Heart left ventricle (tissue), 16 donors: ENCODE measurements at regions not wholly inside any gene's neighbourhood (a gene's known extent, or its start where the extent isn't known, plus 50 kb on each side); places are given as distances from the start of the nearest gene placed in this dataset.

Experiments
- ATAC-seq, 4 donors: fragments of 200-7000 bp; cut with Tn5 transposase; one replicate each; pipeline ENCODE4 v1.9.1; 2020 to 2022; ENCODE audit warnings: moderate library complexity in 4 of 4, mild to moderate bottlenecking in 3 of 4, moderate number of reproducible peaks in 1 of 4
- DNase-seq, 5 donors: peaks; one replicate each; pipeline ENCODE4 v3.0.0-alpha.2; 2020
- H3K27ac ChIP-seq, 12 donors: fragments of 200-600 bp; sonication (generic) in 4 of 12; one replicate each; pipeline versions ENCODE4 v1.5.0 to v1.8.0; 2016 to 2022; ENCODE audit warnings: mild to moderate bottlenecking in 2 of 12
- H3K27me3 ChIP-seq, 9 donors: fragments of 200-600 bp; sonication (generic) in 2 of 9; one replicate each; pipeline versions ENCODE4 v1.5.1 to v1.8.0; 2016 to 2022; ENCODE audit warnings: mild to moderate bottlenecking in 3 of 9
- H3K36me3 ChIP-seq, 9 donors: fragments of 200-600 bp; sonication (generic) in 2 of 9; one replicate each; pipeline versions ENCODE4 v1.5.0 to v1.8.0; 2018 to 2022; ENCODE audit warnings: mild to moderate bottlenecking in 2 of 9
- H3K4me1 ChIP-seq, 12 donors: fragments of 200-600 bp; sonication (generic) in 4 of 12; one replicate each; pipeline versions ENCODE4 v1.5.0 to v1.8.0; 2016 to 2022; ENCODE audit warnings: mild to moderate bottlenecking in 3 of 12
- H3K4me3 ChIP-seq, 12 donors: fragments of 200-600 bp; sonication (generic) in 4 of 12; one replicate each; pipeline versions ENCODE4 v1.5.0 to v1.8.0; 2017 to 2022; ENCODE audit warnings: mild to moderate bottlenecking in 9 of 12, moderate library complexity in 4 of 12
- H3K9me3 ChIP-seq, 12 donors: fragments of 200-600 bp; sonication (generic) in 4 of 12; one replicate each; pipeline versions ENCODE4 v1.5.0 to v1.8.0; 2016 to 2022; ENCODE audit warnings: mild to moderate bottlenecking in 1 of 12
- CTCF ChIP-seq, 12 donors: fragments of 200-600 bp; sonication (generic) in 4 of 12; IDR thresholded peaks; one replicate each; pipeline versions ENCODE4 v1.5.0 to v1.8.0; 2018 to 2022; ENCODE audit warnings: antibody characterized with exemption in 12 of 12, mild to moderate bottlenecking in 5 of 12
- POLR2A ChIP-seq, 2 donors: fragments of 450-650 bp; IDR thresholded peaks; one replicate each; pipeline ENCODE4 v1.6.1; 2017; ENCODE audit warnings: antibody characterized with exemption in 2 of 2, mild to moderate bottlenecking in 2 of 2, moderate library complexity in 2 of 2
- WGBS, 4 donors: extraction: QIAGEN DNeasy Blood & Tissue Kit in 2 of 4; methylation state at CpG; one replicate each; pipeline versions ENCODE4 v1.1.5 to v1.1.7; 2013 to 2018; 5-methylcytosine and 5-hydroxymethylcytosine counted together
- intact Hi-C, 10 donors: fragments of 100-400 bp; cut with DNase I; formaldehyde crosslinking; loops; one replicate each; pipeline versions ENCODE4 v1.11.1 to v1.14.2; 2022
- donor health status: ischemic (EF 13 %, LVEDD 7.1; RV severe dilation, severe dysfunction).
- donor health status: healthy with polysubstance abuse.
- donor health status: DM: no; HTN: yes; CAD: no.
- donor health status: DM: no; HTN: no; CAD: no.
- donor health status: ischemic (EF 25% LVEDD 6.9; RV normal size, moderate dysfunction).
- donor health status: ischemic (EF 25% LVEDD 5.7; RV mildly dilated, moderate dysfunction).
- donor health status: healthy.
- donor health status: DM: yes; HTN: yes; CAD: no.
- donor health status: ischemic (EF 35%, LVEDD 5.7; RV mildly dilated, moderate dysfunction).
- donor health status: nonischemic (EF 11% LVEDD 7.7; RV severe dilation, severe dysfunction).
- donor health status: DM: yes; HTN: yes; CAD: no.
- donor health status: PGD.
- donor health status: ischemic (EF 29% LVEDD 5.4; RV normal size, mild dysfunction).
- donor health status: nonischemic (EF 23%, LVEDD 6.1; RV moderate dilation, normal function).

- H3K4me1 ChIP-seq = no peaks in the 10 kb centered on the region
- no peaks in the 10 kb centered on the region for H3K27me3 ChIP-seq
- ATAC-seq = no peak
- H3K27ac ChIP-seq = no peak overlapping the region
- no peak for TF ChIP-seq POLR2A (IDR thresholded peaks at IDR 0.05)
- no peak for TF ChIP-seq CTCF (IDR thresholded peaks at IDR 0.05)
- 93 to 97% (median 95%) methylated on average over 1 of the region's 1 CpG for WGBS, 4 donors
- no peaks in the 10 kb centered on the region for H3K36me3 ChIP-seq
- peaks cover 0 to 12% (median 0%) of the 10 kb centered on the region in 12 donors for H3K9me3 ChIP-seq
- intact Hi-C loops = no loop called here
- H3K4me3 ChIP-seq = no peak overlapping the region
- DNase-seq = no peak
These were observed 327.6 kb upstream of the CLEC14A start for GRCh38 chr14:38583471-38583870.

GRCh38 chr14:38578278-38578681 lies 322.4 kb upstream of the CLEC14A start:
- no peak overlapping the region for H3K27ac ChIP-seq
- no peaks in the 10 kb centered on the region for H3K4me1 ChIP-seq
- peaks cover 0 to 27% (median 0%) of the 10 kb centered on the region in 12 donors for H3K9me3 ChIP-seq
- no peak overlapping the region for H3K4me3 ChIP-seq
- no peaks in the 10 kb centered on the region for H3K27me3 ChIP-seq
- DNase-seq (no peak), ATAC-seq (no peak)
- WGBS, 4 donors = 73 to 84% (median 79%) methylated on average over 4 of the region's 4 CpGs
- no peak for TF ChIP-seq CTCF (IDR thresholded peaks at IDR 0.05)
- TF ChIP-seq POLR2A (IDR thresholded peaks at IDR 0.05) = no peak
- H3K36me3 ChIP-seq = no peaks in the 10 kb centered on the region
- intact Hi-C loops = no loop called here

GRCh38 chr14:38567703-38568102 lies 311.8 kb upstream of the CLEC14A start:
- ATAC-seq = no peak

GRCh38 chr14:38561657-38562056 lies 305.8 kb upstream of the CLEC14A start:
- H3K4me3 ChIP-seq = no peak overlapping the region
- DNase-seq = no peak
- peaks cover 0 to 44% (median 17%) of the 10 kb centered on the region in 12 donors for H3K9me3 ChIP-seq
- no peak for ATAC-seq
- H3K27me3 ChIP-seq = no peaks in the 10 kb centered on the region
- intact Hi-C loops = no loop called here
- no peaks in the 10 kb centered on the region for H3K4me1 ChIP-seq
- H3K27ac ChIP-seq = no peak overlapping the region
- no peak for TF ChIP-seq POLR2A (IDR thresholded peaks at IDR 0.05)
- no peak for TF ChIP-seq CTCF (IDR thresholded peaks at IDR 0.05)
- no peaks in the 10 kb centered on the region for H3K36me3 ChIP-seq

More at GRCh38 chr14:38567703-38568102, 311.8 kb upstream of the CLEC14A start:
- no peak overlapping the region for H3K4me3 ChIP-seq
- no peaks in the 10 kb centered on the region for H3K27me3 ChIP-seq
- DNase-seq = no peak
- TF ChIP-seq CTCF (IDR thresholded peaks at IDR 0.05) (no peak), POLR2A (IDR thresholded peaks at IDR 0.05) (no peak)
- intact Hi-C loops = no loop called here
- H3K4me1 ChIP-seq = no peaks in the 10 kb centered on the region
- peaks cover 0 to 28% (median 4%) of the 10 kb centered on the region in 12 donors for H3K9me3 ChIP-seq
- H3K27ac ChIP-seq = no peak overlapping the region
- no peaks in the 10 kb centered on the region for H3K36me3 ChIP-seq
